ENCODE measurements at regions not wholly inside any gene's neighbourhood (a gene's known extent, or its start where the extent isn't known, plus 50 kb on each side); places are given as distances from the start of the nearest gene placed in this dataset.

GRCh38 chr3:8368598-8368997, 133.0 kb upstream of the LMCD1 start:
- Mint-ChIP-seq H3K4me1 (peaks cover 26% of the 10 kb centered on the region), H3K4me3 (no peak overlapping the region), H3K27me3 (ENCODE audit: low read depth) (no peaks in the 10 kb centered on the region), H3K27ac (ENCODE audit: unreplicated experiment) (no peak overlapping the region), H3K36me3 (ENCODE audit: low read depth) (peaks cover 5% of the 10 kb centered on the region), H3K9me3 (no peaks in the 10 kb centered on the region)
- TF ChIP-seq CTCF (conservative IDR thresholded peaks at IDR 0.05) = no peak
- no peak for DNase-seq (ENCODE audit: low read depth, low spot score)

- H3K27me3 Mint-ChIP-seq (ENCODE audit: low read depth) = no peaks in the 10 kb centered on the region
Measured at GRCh38 chr3:8369638-8370037, 132.0 kb upstream of the LMCD1 start.

GRCh38 chr3:8371085-8371551, 130.5 kb upstream of the LMCD1 start:
- peaks cover 17% of the 10 kb centered on the region for H3K36me3 Mint-ChIP-seq (ENCODE audit: low read depth)
- no peak for TF ChIP-seq CTCF (conservative IDR thresholded peaks at IDR 0.05)
- DNase-seq (ENCODE audit: low read depth, low spot score) = no peak
- peaks cover 20% of the 10 kb centered on the region for H3K4me1 Mint-ChIP-seq
- H3K27me3 Mint-ChIP-seq (ENCODE audit: low read depth) = no peaks in the 10 kb centered on the region
- H3K4me3 Mint-ChIP-seq = no peak overlapping the region
- no peak overlapping the region for H3K27ac Mint-ChIP-seq (ENCODE audit: unreplicated experiment)
- H3K9me3 Mint-ChIP-seq = peaks cover 8% of the 10 kb centered on the region

More at GRCh38 chr3:8369638-8370037, 132.0 kb upstream of the LMCD1 start:
- DNase-seq (ENCODE audit: low read depth, low spot score) = no peak
- Mint-ChIP-seq H3K4me1 (peaks cover 26% of the 10 kb centered on the region), H3K27ac (ENCODE audit: unreplicated experiment) (no peak overlapping the region), H3K9me3 (peaks cover 1% of the 10 kb centered on the region), H3K4me3 (no peak overlapping the region), H3K36me3 (ENCODE audit: low read depth) (peaks cover 8% of the 10 kb centered on the region)
- TF ChIP-seq CTCF (conservative IDR thresholded peaks at IDR 0.05) = no peak

GRCh38 chr3:8371960-8372463, 129.6 kb upstream of the LMCD1 start:
- DNase-seq (ENCODE audit: low read depth, low spot score) = no peak
- H3K4me1 Mint-ChIP-seq = peaks cover 11% of the 10 kb centered on the region
- peaks cover 24% of the 10 kb centered on the region for H3K36me3 Mint-ChIP-seq (ENCODE audit: low read depth)
- no peak overlapping the region for H3K4me3 Mint-ChIP-seq
- no peaks in the 10 kb centered on the region for H3K27me3 Mint-ChIP-seq (ENCODE audit: low read depth)
- peaks cover 9% of the 10 kb centered on the region for H3K9me3 Mint-ChIP-seq
- TF ChIP-seq CTCF (conservative IDR thresholded peaks at IDR 0.05) = no peak
- H3K27ac Mint-ChIP-seq (ENCODE audit: unreplicated experiment) = no peak overlapping the region

- Mint-ChIP-seq H3K27me3 (ENCODE audit: low read depth) (no peaks in the 10 kb centered on the region), H3K4me1 (peaks cover 23% of the 10 kb centered on the region), H3K27ac (ENCODE audit: unreplicated experiment) (no peak overlapping the region), H3K4me3 (no peak overlapping the region), H3K9me3 (peaks cover 1% of the 10 kb centered on the region), H3K36me3 (ENCODE audit: low read depth) (peaks cover 11% of the 10 kb centered on the region)
- no peak for TF ChIP-seq CTCF (conservative IDR thresholded peaks at IDR 0.05)
- DNase-seq (ENCODE audit: low read depth, low spot score) = no peak
Measured at GRCh38 chr3:8380904-8381704, 120.5 kb upstream of the LMCD1 start.
